Esophagus muscularis mucosa (tissue), 4 donors: ENCODE measurements at regions not wholly inside any gene's neighbourhood (a gene's known extent, or its start where the extent isn't known, plus 50 kb on each side); places are given as distances from the start of the nearest gene placed in this dataset.

Source experiments
- DNase-seq: peaks from one replicate; pipeline ENCODE4 v3.0.0-alpha.2; 2017; ENCODE audit errors: extremely low spot score
- H3K27ac ChIP-seq, 4 donors: fragments of 200-600 bp; sonication (generic); replicated peaks in 1 of 4; 1 replicate in 3 of 4; 2 replicates in 1 of 4; pipeline ENCODE4 v1.5.1; 2016 to 2019; ENCODE audit warnings: mild to moderate bottlenecking in 1 of 4
- H3K27me3 ChIP-seq, 4 donors: fragments of 200-600 bp; sonication (generic); one replicate each; pipeline versions ENCODE4 v1.5.1 to v1.6.0; 2016 to 2019
- H3K36me3 ChIP-seq, 4 donors: fragments of 200-600 bp; sonication (generic); one replicate each; pipeline ENCODE4 v1.5.1; 2016 to 2019
- H3K4me1 ChIP-seq, 4 donors: fragments of 200-600 bp; sonication (generic); one replicate each; pipeline ENCODE4 v1.5.1; 2016 to 2019
- H3K4me3 ChIP-seq, 4 donors: fragments of 200-600 bp; sonication (generic); 1 replicate in 2 of 4; 2 replicates in 2 of 4; pipeline ENCODE4 v1.5.1; 2016 to 2019; ENCODE audit warnings: mild to moderate bottlenecking in 4 of 4, moderate library complexity in 1 of 4
- H3K9me3 ChIP-seq, 4 donors: fragments of 200-600 bp; sonication (generic); 1 replicate in 3 of 4; 2 replicates in 1 of 4; pipeline ENCODE4 v1.5.1; 2016 to 2019
- CTCF ChIP-seq, 3 experiments: fragments of 200-600 bp in 2 of 3; fragments of 450-650 bp in 1 of 3; sonication (generic) in 2 of 3; IDR thresholded peaks; one replicate each; pipeline ENCODE4 v1.5.1; 2017 to 2019; ENCODE audit warnings: antibody characterized with exemption in 3 of 3, mild to moderate bottlenecking in 2 of 3, moderate library complexity in 1 of 3
- EP300 ChIP-seq: sonication (generic); formaldehyde crosslinking; IDR thresholded peaks from one replicate; pipeline ENCODE4 v1.6.1; 2017; ENCODE audit warnings: antibody characterized with exemption
- POLR2A ChIP-seq: fragments of 450-650 bp; IDR thresholded peaks from one replicate; pipeline ENCODE4 v1.6.1; 2017; ENCODE audit warnings: antibody characterized with exemption, moderate library complexity, mild to moderate bottlenecking, low read depth
- POLR2AphosphoS5 ChIP-seq, 2 donors: sonication (generic); formaldehyde crosslinking; IDR thresholded peaks; one replicate each; pipeline ENCODE4 v1.6.1; 2017; ENCODE audit warnings: antibody characterized with exemption in 2 of 2
- WGBS: methylation state at CpG from one replicate; pipeline ENCODE4 v1.1.5; 2018; 5-methylcytosine and 5-hydroxymethylcytosine counted together
- intact Hi-C: fragments of 100-400 bp; cut with DNase I; formaldehyde crosslinking; loops from one replicate; pipeline ENCODE4 v1.15.1; 2023

GRCh38 chr6:11387707-11388430, 149.7 kb upstream of the TMEM170B start:
- Histone ChIP-seq H3K9me3 (no peaks in the 10 kb centered on the region), H3K4me3 (no peak overlapping the region), H3K27me3 (no peaks in the 10 kb centered on the region), H3K27ac (no peak overlapping the region), H3K36me3 (no peaks in the 10 kb centered on the region), H3K4me1 (peaks cover 0 to 6% (median 0%) of the 10 kb centered on the region in 4 donors)
- TF ChIP-seq POLR2AphosphoS5 (IDR thresholded peaks at IDR 0.05) = no peak
- TF ChIP-seq EP300 = no peak
- TF ChIP-seq CTCF (IDR thresholded peaks at IDR 0.05) = no peak
- TF ChIP-seq POLR2A = no peak
- DNase-seq = no peak
- intact Hi-C loops = no loop called here
- WGBS = 90% methylated on average over 5 of the region's 5 CpGs

DNA sequence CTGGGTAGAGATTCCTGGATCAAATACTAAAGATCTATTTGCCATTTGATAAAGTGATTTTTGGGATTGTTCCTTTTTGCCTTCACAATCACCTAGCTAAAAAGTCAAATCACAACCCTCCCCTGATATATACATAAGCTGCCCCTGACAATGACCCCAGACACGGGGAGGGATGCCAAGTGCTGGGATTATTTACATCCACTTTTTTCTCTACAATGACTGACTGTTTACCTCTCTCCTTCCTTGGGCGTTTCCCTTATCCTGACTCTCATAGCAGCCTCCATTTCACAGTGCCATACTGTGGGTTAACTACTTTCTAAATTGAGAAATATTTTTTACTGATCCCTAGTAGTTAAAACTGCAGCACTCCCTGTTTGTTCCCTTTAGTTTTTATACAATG, 150.8 kb upstream of the TMEM170B start:
- no peak for DNase-seq
- H3K9me3 ChIP-seq = no peaks in the 10 kb centered on the region
- 25% methylated on average over 2 of the region's 2 CpGs for WGBS
- peaks cover 0 to 6% (median 0%) of the 10 kb centered on the region in 4 donors for H3K4me1 ChIP-seq
- H3K36me3 ChIP-seq = no peaks in the 10 kb centered on the region
- H3K4me3 ChIP-seq = no peak overlapping the region
- TF ChIP-seq CTCF (IDR thresholded peaks at IDR 0.05) (no peak), EP300 (no peak), POLR2A (no peak), POLR2AphosphoS5 (IDR thresholded peaks at IDR 0.05) (no peak)
- intact Hi-C loops = no loop called here
- H3K27me3 ChIP-seq = no peaks in the 10 kb centered on the region
- H3K27ac ChIP-seq = no peak overlapping the region

DNA sequence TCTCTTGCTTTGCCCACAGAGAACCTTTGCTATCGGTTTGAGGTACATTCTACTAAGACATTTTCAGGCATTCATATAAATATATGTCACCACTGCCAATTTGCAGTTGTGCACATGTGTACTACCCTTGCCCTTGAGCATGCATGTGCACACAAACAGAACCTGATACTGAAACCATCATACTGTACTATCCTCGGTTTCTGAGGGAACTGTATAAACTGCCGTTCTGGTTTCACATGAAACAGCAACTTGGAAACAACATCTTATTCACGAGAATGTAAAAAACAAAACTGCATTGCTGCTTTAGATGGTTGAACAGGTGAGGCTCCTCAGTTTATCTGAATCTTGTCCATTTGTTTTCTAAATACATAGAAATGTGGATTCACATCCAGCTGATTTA, 151.2 kb upstream of the TMEM170B start:
- H3K4me3 ChIP-seq = no peak overlapping the region
- H3K27ac ChIP-seq = no peak overlapping the region
- peaks cover 0 to 6% (median 0%) of the 10 kb centered on the region in 4 donors for H3K4me1 ChIP-seq
- TF ChIP-seq POLR2A (no peak), POLR2AphosphoS5 (IDR thresholded peaks at IDR 0.05) (no peak), CTCF (IDR thresholded peaks at IDR 0.05) (no peak), EP300 (no peak)
- H3K9me3 ChIP-seq = no peaks in the 10 kb centered on the region
- DNase-seq = no peak
- WGBS = 72% methylated on average over 4 of the region's 4 CpGs
- intact Hi-C loops = no loop called here
- no peaks in the 10 kb centered on the region for H3K27me3 ChIP-seq
- no peaks in the 10 kb centered on the region for H3K36me3 ChIP-seq

DNA sequence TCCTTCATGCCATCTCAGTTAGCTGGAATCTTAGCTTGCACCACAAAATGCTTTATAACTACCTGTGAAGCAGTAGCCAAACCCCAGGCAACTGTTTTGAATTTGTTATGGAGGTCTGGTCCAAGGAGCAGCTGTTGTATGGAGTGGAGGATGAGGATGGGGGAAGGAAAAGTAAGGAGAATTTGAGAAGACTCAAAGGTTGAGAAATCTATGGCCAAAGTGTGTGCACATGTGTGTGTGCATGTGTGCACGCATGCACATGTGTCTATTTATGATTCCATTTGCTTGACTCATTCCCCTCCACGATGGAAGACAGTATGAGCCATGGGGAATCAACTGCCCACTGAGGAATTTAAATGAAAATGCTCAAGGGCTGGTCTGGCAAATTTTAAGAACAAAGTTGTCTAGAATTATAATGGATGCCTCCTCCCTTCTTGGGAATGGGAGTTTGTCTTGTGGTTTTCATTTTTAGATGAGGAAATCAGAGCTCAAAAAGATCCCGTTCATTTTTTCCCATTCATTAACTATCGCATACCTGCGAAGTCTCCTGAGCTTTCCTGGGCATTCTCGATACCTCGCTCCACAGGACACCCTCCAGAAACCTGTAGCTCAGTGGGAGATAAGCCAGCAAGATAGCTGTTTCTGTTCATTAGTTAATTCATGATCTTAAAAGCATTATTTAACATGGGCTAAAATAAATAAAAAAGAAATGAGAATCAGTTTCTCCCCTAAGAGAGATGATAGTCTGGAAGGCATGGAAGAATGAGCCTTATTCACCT, 152.3 kb upstream of the NEDD9 start:
- intact Hi-C loops = no loop called here

More for the DNA sequence above, 152.3 kb upstream of the NEDD9 start:
- 79% methylated on average over 7 of the region's 7 CpGs for WGBS
- no peak overlapping the region for H3K27ac ChIP-seq
- DNase-seq = no peak
- H3K9me3 ChIP-seq = no peaks in the 10 kb centered on the region
- TF ChIP-seq POLR2A (no peak), POLR2AphosphoS5 (IDR thresholded peaks at IDR 0.05) (no peak), EP300 (no peak), CTCF (IDR thresholded peaks at IDR 0.05) (no peak)
- H3K4me3 ChIP-seq = no peak overlapping the region
- peaks cover 0 to 6% (median 0%) of the 10 kb centered on the region in 4 donors for H3K4me1 ChIP-seq
- H3K27me3 ChIP-seq = no peaks in the 10 kb centered on the region
- H3K36me3 ChIP-seq = no peaks in the 10 kb centered on the region
